ENCODE measurements at regions not wholly inside any gene's neighbourhood (a gene's known extent, or its start where the extent isn't known, plus 50 kb on each side); places are given as distances from the start of the nearest gene placed in this dataset.
"Not testable (repeated sequence)": the region's sequence is repeated elsewhere in the genome, so short reads cannot be mapped to it uniquely, and the experiment has no call there.

DNA sequence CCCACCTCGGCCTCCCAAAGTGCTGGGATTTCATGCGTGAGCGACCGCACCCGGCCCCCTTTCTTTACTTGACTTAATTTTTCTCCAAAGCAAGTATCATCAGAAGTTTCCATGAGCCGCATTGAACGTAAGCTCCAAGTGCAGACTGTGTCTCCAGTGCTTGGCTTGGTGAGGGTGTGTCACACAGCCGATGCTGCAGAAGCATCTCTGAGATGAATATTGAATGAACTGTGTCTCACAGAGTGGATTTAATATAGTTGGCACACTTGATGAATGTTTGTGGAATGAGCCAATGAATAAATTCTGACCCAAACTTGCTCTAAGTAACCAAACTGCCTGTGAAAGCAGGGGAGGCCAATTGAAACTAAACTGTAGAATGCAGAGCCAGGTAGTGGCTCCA, 159.4 kb upstream of the KBTBD8 start:
- DNase-seq (ENCODE audit: low spot score) = no peak

GRCh38 chr3:66839508-66839907, 158.6 kb upstream of the KBTBD8 start:
- Histone ChIP-seq H3K27me3 (no peaks in the 10 kb centered on the region), H3K9me3 (no peaks in the 10 kb centered on the region), H3K36me3 (no peaks in the 10 kb centered on the region), H3K4me3 (no peak overlapping the region), H3K4me1 (no peaks in the 10 kb centered on the region), H3K27ac (no peak overlapping the region)
- no peak for TF ChIP-seq CTCF (IDR thresholded peaks at IDR 0.05)
- no peak for DNase-seq (ENCODE audit: low spot score)

More for the DNA sequence above, 159.4 kb upstream of the KBTBD8 start:
- Histone ChIP-seq H3K36me3 (no peaks in the 10 kb centered on the region), H3K27me3 (no peaks in the 10 kb centered on the region), H3K9me3 (no peaks in the 10 kb centered on the region), H3K27ac (no peak overlapping the region), H3K4me3 (no peak overlapping the region), H3K4me1 (no peaks in the 10 kb centered on the region)
- no peak for TF ChIP-seq CTCF (IDR thresholded peaks at IDR 0.05)

- H3K27me3 ChIP-seq; H3K4me3 ChIP-seq; H3K27ac ChIP-seq; H3K9me3 ChIP-seq; H3K36me3 ChIP-seq; DNase-seq (ENCODE audit: low spot score); H3K4me1 ChIP-seq: not testable (repeated sequence)
Observed at GRCh38 chr3:66842761-66843464, 155.2 kb upstream of the KBTBD8 start.

DNA sequence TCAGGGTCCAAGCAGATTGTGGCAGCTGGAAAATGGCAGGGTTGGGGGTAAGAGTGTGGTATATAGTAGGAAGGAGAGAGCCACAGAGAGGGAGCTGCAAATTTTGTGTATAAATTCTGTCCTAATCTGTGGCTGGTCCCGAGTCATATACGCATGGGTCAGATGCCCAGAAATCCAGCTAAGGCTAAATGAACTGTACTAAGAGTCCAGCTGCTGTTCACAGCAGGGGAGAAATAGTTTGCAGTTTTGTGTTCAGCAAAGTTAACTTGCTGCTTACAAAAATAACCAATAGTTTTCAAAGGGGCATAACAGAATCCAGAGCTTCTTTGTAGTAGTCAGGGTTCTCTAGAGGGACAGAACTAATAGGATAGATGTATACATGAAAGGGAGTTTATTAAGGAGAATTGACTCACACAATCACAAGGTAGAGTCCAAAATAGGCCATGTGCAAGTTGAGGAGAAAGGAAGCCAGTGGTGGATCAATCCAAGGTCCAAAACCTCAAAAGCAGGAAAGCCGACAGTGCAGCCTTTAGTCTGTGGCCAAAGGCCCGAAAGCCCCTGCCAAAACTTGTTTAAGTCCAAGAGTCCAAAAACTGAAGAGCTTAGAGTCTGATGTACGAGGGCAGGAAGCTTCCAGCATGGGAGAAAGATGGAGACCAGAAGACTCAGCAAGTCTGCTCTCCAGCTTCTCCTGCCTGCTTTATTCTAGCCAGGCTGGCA, 146.1 kb upstream of the KBTBD8 start:
- Histone ChIP-seq H3K36me3 (no peaks in the 10 kb centered on the region), H3K27me3 (no peaks in the 10 kb centered on the region), H3K9me3 (no peaks in the 10 kb centered on the region), H3K4me3 (no peak overlapping the region), H3K27ac (no peak overlapping the region), H3K4me1 (no peaks in the 10 kb centered on the region)
- no peak for DNase-seq (ENCODE audit: low spot score)
- no peak for TF ChIP-seq CTCF (IDR thresholded peaks at IDR 0.05)

GRCh38 chr3:66854601-66855151, 143.4 kb upstream of the KBTBD8 start:
- H3K27ac ChIP-seq = no peak overlapping the region
- H3K4me3 ChIP-seq = no peak overlapping the region
- H3K27me3 ChIP-seq = no peaks in the 10 kb centered on the region
- TF ChIP-seq CTCF (IDR thresholded peaks at IDR 0.05) = no peak
- no peaks in the 10 kb centered on the region for H3K36me3 ChIP-seq
- H3K4me1 ChIP-seq = no peaks in the 10 kb centered on the region
- DNase-seq (ENCODE audit: low spot score) = no peak
- no peaks in the 10 kb centered on the region for H3K9me3 ChIP-seq

GRCh38 chr3:66856533-66856932, 141.6 kb upstream of the KBTBD8 start:
- no peak for DNase-seq (ENCODE audit: low spot score)
- Histone ChIP-seq H3K36me3 (no peaks in the 10 kb centered on the region), H3K9me3 (no peaks in the 10 kb centered on the region), H3K4me3 (no peak overlapping the region), H3K27ac (no peak overlapping the region), H3K4me1 (no peaks in the 10 kb centered on the region), H3K27me3 (no peaks in the 10 kb centered on the region)
- TF ChIP-seq CTCF (IDR thresholded peaks at IDR 0.05) = no peak
